H1 (cell line): ENCODE measurements at regions not wholly inside any gene's neighbourhood (a gene's known extent, or its start where the extent isn't known, plus 50 kb on each side); places are given as distances from the start of the nearest gene placed in this dataset.

Experiments
- CTCF ChIA-PET: fragments of 300-600 bp; sonication (Branson Sonifier 250); formaldehyde crosslinking; loops from one replicate; lab custom pipeline; 2021; ENCODE audit not compliant: partially characterized antibody; lab: Charles Lee
- POLR2A ChIA-PET: fragments of 300-600 bp; sonication (Branson Sonifier 250); formaldehyde crosslinking; loops from one replicate; lab custom pipeline; 2021; ENCODE audit warnings: inconsistent platforms; ENCODE audit not compliant: partially characterized antibody; lab: Charles Lee
- DNase-seq, 2 experiments: peaks; one replicate each; pipeline versions ENCODE4 v3.0.0 to v3.0.0-alpha.2; 2010 to 2022; ENCODE audit warnings: low spot score in 2 of 2, low read depth in 1 of 2, mixed read lengths in 1 of 2
- FAIRE-seq: peaks from 2 replicates; lab custom pipeline; 2011; peaks lifted over from hg19 to GRCh38; lab: Jason Lieb, UNC
- H2AFZ ChIP-seq: 2 replicates; pipeline ENCODE4 v1.8.1; 2012; ENCODE audit warnings: low read length, inconsistent platforms
- H2AK5ac ChIP-seq: 2 replicates; pipeline ENCODE4 v1.6.1; 2013; ENCODE audit warnings: low read depth, low read length
- H2BK120ac ChIP-seq: replicated peaks from 2 replicates; pipeline ENCODE3; 2013; ENCODE audit warnings: low read depth, low read length, inconsistent platforms
- H2BK12ac ChIP-seq: 2 replicates; pipeline ENCODE4 v1.6.1; 2013; ENCODE audit warnings: low read depth, low read length
- H2BK15ac ChIP-seq: 2 replicates; pipeline ENCODE4 v1.6.1; 2013; ENCODE audit warnings: low read length
- H2BK20ac ChIP-seq: 2 replicates; pipeline ENCODE4 v1.6.1; 2013; ENCODE audit warnings: low read length
- H2BK5ac ChIP-seq: 2 replicates; pipeline ENCODE4 v1.6.1; 2013; ENCODE audit warnings: low read depth, low read length
- H3K14ac ChIP-seq: 2 replicates; pipeline ENCODE4 v1.6.1; 2013; ENCODE audit warnings: inconsistent platforms; ENCODE audit not compliant: insufficient read length
- H3K18ac ChIP-seq: 2 replicates; pipeline ENCODE4 v1.6.1; 2013; ENCODE audit warnings: low read length; ENCODE audit errors: extremely low read depth
- H3K23ac ChIP-seq: 2 replicates; pipeline ENCODE4 v1.6.1; 2013; ENCODE audit warnings: inconsistent platforms; ENCODE audit not compliant: insufficient read length
- H3K23me2 ChIP-seq: 2 replicates; pipeline ENCODE4 v1.6.1; 2013; ENCODE audit warnings: low read depth, low read length
- H3K27ac ChIP-seq: 2 replicates; pipeline ENCODE4 v1.6.1; 2011; ENCODE audit warnings: low read depth, low read length, inconsistent platforms
- H3K27me3 ChIP-seq, 4 experiments: replicated peaks in 1 of 4; 1 replicate in 1 of 4; 2 replicates in 3 of 4; pipeline versions ENCODE4 v1.6.1 to v1.8.1; 2011 to 2013; ENCODE audit warnings: low read length in 3 of 4, mild to moderate bottlenecking in 3 of 4, inconsistent platforms in 2 of 4, mixed read lengths in 2 of 4, moderate library complexity in 1 of 4; ENCODE audit not compliant: control insufficient read depth in 3 of 4, insufficient read depth in 3 of 4; ENCODE audit errors: extremely low read depth in 1 of 4
- H3K36me3 ChIP-seq, 4 experiments: 2 replicates each; pipeline versions ENCODE4 v1.6.1 to v1.8.1; 2011 to 2013; ENCODE audit warnings: mild to moderate bottlenecking in 4 of 4, low read length in 3 of 4, moderate library complexity in 2 of 4, control low read depth in 1 of 4, inconsistent platforms in 1 of 4; ENCODE audit not compliant: insufficient read depth in 4 of 4, control insufficient read depth in 2 of 4
- H3K4ac ChIP-seq: replicated peaks from 2 replicates; pipeline ENCODE3; 2013; ENCODE audit warnings: low read length, low read depth, mixed read lengths, inconsistent platforms; ENCODE audit not compliant: insufficient read length
- H3K4me1 ChIP-seq, 4 experiments: replicated peaks in 1 of 4; 1 replicate in 1 of 4; 2 replicates in 3 of 4; pipeline versions ENCODE4 v1.6.1 to v1.8.1; 2011 to 2013; ENCODE audit warnings: low read length in 3 of 4, inconsistent platforms in 2 of 4, mixed read lengths in 1 of 4; ENCODE audit not compliant: insufficient read depth in 4 of 4, control insufficient read depth in 3 of 4
- H3K4me2 ChIP-seq, 2 experiments: 2 replicates each; pipeline versions ENCODE4 v1.6.1 to v1.8.1; 2011 to 2013; ENCODE audit warnings: low read depth in 2 of 2, low read length in 2 of 2, control low read depth in 1 of 2, inconsistent platforms in 1 of 2, mild to moderate bottlenecking in 1 of 2; ENCODE audit not compliant: insufficient read depth in 1 of 2
- H3K4me3 ChIP-seq, 4 experiments: fragments of 200-600, 300-600 bp in 1 of 4; sonication (generic), shearing (Covaris generic), sonication (Bioruptor Twin) in 1 of 4; 2 replicates each; pipeline versions ENCODE4 v1.5.1 to v1.8.1; 2011 to 2016; ENCODE audit warnings: low read length in 4 of 4, low read depth in 3 of 4, control low read depth in 2 of 4, inconsistent platforms in 2 of 4, mild to moderate bottlenecking in 2 of 4, mixed read lengths in 1 of 4, moderate library complexity in 1 of 4; ENCODE audit not compliant: insufficient read depth in 2 of 4; ENCODE audit errors: extremely low read depth in 1 of 4
- H3K56ac ChIP-seq: replicated peaks from 2 replicates; pipeline ENCODE3; 2013; ENCODE audit warnings: low read depth, mild to moderate bottlenecking, mixed read lengths, low read length, inconsistent platforms; ENCODE audit not compliant: insufficient read length
- H3K79me1 ChIP-seq: 2 replicates; pipeline ENCODE4 v1.6.1; 2013; ENCODE audit warnings: low read depth, low read length, control low read depth
- H3K79me2 ChIP-seq, 2 experiments: 2 replicates each; pipeline versions ENCODE4 v1.6.1 to v1.8.1; 2012 to 2013; ENCODE audit warnings: low read length in 2 of 2, mild to moderate bottlenecking in 2 of 2, inconsistent platforms in 1 of 2; ENCODE audit not compliant: insufficient read depth in 2 of 2, control insufficient read depth in 1 of 2
- H3K9ac ChIP-seq, 4 experiments: replicated peaks in 1 of 4; 1 replicate in 1 of 4; 2 replicates in 3 of 4; pipeline versions ENCODE4 v1.6.1 to v1.8.1; 2011 to 2013; ENCODE audit warnings: low read depth in 3 of 4, low read length in 3 of 4, control low read depth in 2 of 4, mild to moderate bottlenecking in 2 of 4, moderate library complexity in 2 of 4, inconsistent platforms in 1 of 4; ENCODE audit errors: extremely low read depth in 1 of 4
- H3K9me3 ChIP-seq, 2 experiments: 2 replicates each; pipeline versions ENCODE4 v1.6.1 to v1.8.1; 2012 to 2013; ENCODE audit warnings: mild to moderate bottlenecking in 2 of 2, moderate library complexity in 2 of 2, control low read depth in 1 of 2, inconsistent platforms in 1 of 2, low read depth in 1 of 2, low read length in 1 of 2, mixed read lengths in 1 of 2; ENCODE audit not compliant: insufficient read depth in 2 of 2
- H4K20me1 ChIP-seq, 2 experiments: replicated peaks in 1 of 2; 2 replicates each; pipeline versions ENCODE3 to v1.8.1; 2011 to 2013; ENCODE audit warnings: inconsistent platforms in 2 of 2, low read length in 2 of 2, mild to moderate bottlenecking in 1 of 2; ENCODE audit not compliant: insufficient read depth in 2 of 2, control insufficient read depth in 1 of 2
- H4K5ac ChIP-seq: 2 replicates; pipeline ENCODE4 v1.6.1; 2013; ENCODE audit warnings: low read length, low read depth, mixed read lengths, inconsistent platforms; ENCODE audit not compliant: insufficient read length
- H4K8ac ChIP-seq: 2 replicates; pipeline ENCODE4 v1.8.0; 2013; ENCODE audit warnings: mild to moderate bottlenecking, moderate library complexity, low read length, inconsistent platforms; ENCODE audit not compliant: insufficient read depth; ENCODE audit errors: extremely low read depth
- H4K91ac ChIP-seq: replicated peaks from 2 replicates; pipeline ENCODE3; 2013; ENCODE audit warnings: low read length, mixed read lengths, inconsistent platforms; ENCODE audit not compliant: insufficient read length
- ASH2L ChIP-seq: fragments of 200-600, 300-600 bp; sonication (generic); IDR thresholded peaks from one replicate; pipeline ENCODE4 v1.7.1; 2017; ENCODE audit warnings: low read length
- KDM4A ChIP-seq: IDR thresholded peaks from one replicate; pipeline ENCODE4 v1.7.1; 2012; ENCODE audit warnings: low read depth, mild to moderate bottlenecking, moderate library complexity, low read length, inconsistent platforms; ENCODE audit not compliant: severe bottlenecking
- RXRA ChIP-seq: IDR thresholded peaks from 2 replicates; pipeline ENCODE4 v1.6.1; 2011; ENCODE audit warnings: low read depth, mild to moderate bottlenecking, low read length, moderate library complexity; ENCODE audit not compliant: insufficient read depth
- SUZ12 ChIP-seq: fragments of 200-600 bp; sonication (generic); IDR thresholded peaks from 2 replicates; pipeline ENCODE4 v1.6.1; 2012; ENCODE audit warnings: mild to moderate bottlenecking, inconsistent platforms, low read length, moderate library complexity, mixed read lengths
- WGBS, 2 experiments: shearing (Covaris generic) in 1 of 2; methylation state at CpG; one replicate each; pipeline versions ENCODE4 v1.1.6 to v1.1.7; 2013 to 2015; ENCODE audit warnings: low lambda C conversion rate in 2 of 2, mixed read lengths in 2 of 2, inconsistent platforms in 1 of 2, low coverage in 1 of 2, missing lambda C conversion rate in 1 of 2; ENCODE audit not compliant: insufficient replicate concordance in 2 of 2, insufficient coverage in 1 of 2, insufficient read length in 1 of 2; ENCODE audit errors: extremely low coverage in 1 of 2, missing lambda C conversion rate in 1 of 2; 5-methylcytosine and 5-hydroxymethylcytosine counted together

DNA sequence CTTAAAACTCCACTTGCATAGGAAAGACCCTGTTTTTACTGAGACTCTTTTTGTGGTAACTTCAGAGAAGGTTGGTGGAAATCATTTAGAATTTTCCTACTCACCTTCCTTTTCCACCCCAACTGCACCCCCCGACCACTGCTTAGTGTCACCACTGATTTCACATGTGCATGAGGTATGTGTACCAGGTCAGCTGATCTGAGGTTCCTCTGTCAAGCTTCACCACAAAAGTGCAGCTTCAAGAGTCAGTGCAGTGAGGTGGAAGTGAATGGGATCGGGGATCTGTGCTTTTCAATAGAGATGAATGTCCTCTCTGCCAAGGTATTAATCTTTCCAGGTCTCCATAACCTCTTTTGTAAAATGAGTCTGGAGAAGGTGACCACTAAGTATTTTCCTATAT is 260.5 kb upstream of the WWC1 start:
- ChIA-PET POLR2A (interaction anchor here (1.5 kb wide), 1 partner anchor 16 kb away, joined by 3 read pairs; no protein-coding TSS in a partner anchor), CTCF (no interaction called here)
- H3K79me2 ChIP-seq, result no peaks in the 10 kb centered on the region
- H2AFZ ChIP-seq, result no peak overlapping the region
- no peak overlapping the region for H2BK15ac ChIP-seq
- no peak overlapping the region for H2BK12ac ChIP-seq
- no peak overlapping the region for H4K8ac ChIP-seq
- H3K36me3 ChIP-seq, result no peaks in the 10 kb centered on the region
- no peaks in the 10 kb centered on the region for H3K79me1 ChIP-seq
- no peaks in the 10 kb centered on the region; the same call in 1 of the 2 replicates for H3K23me2 ChIP-seq
- H3K9me3 ChIP-seq, result no peaks in the 10 kb centered on the region
- H3K18ac ChIP-seq, result no peak overlapping the region
- no peak overlapping the region for H2AK5ac ChIP-seq
- WGBS, 2 experiments, result 93% methylated on average over 2 of the region's 2 CpGs; no CpG with 5 or more reads in 1 of the 2 experiments
- TF ChIP-seq RXRA (no peak), ASH2L (no peak), KDM4A (no peak), SUZ12 (no peak)
- no peak overlapping the region for H3K4ac ChIP-seq
- H4K91ac ChIP-seq, result no peak overlapping the region
- no peak overlapping the region for H3K14ac ChIP-seq
- no peak overlapping the region for H4K5ac ChIP-seq
- no peak overlapping the region for H3K27ac ChIP-seq
- H3K9ac ChIP-seq, result no peak overlapping the region
- no peak overlapping the region for H3K56ac ChIP-seq
- FAIRE-seq, result no peak
- no peaks in the 10 kb centered on the region for H3K4me1 ChIP-seq
- no peak overlapping the region for H3K4me3 ChIP-seq
- H2BK20ac ChIP-seq, result no peak overlapping the region
- no peaks in the 10 kb centered on the region for H4K20me1 ChIP-seq
- no peak overlapping the region for H3K4me2 ChIP-seq
- DNase-seq, result no peak
- H3K27me3 ChIP-seq, result no peaks in the 10 kb centered on the region
- no peak overlapping the region for H2BK5ac ChIP-seq
- H2BK120ac ChIP-seq, result no peak overlapping the region
- no peak overlapping the region for H3K23ac ChIP-seq
